Embryonic facial prominence (tissue), 1 donor: ENCODE measurements at regions not wholly inside any gene's neighbourhood (a gene's known extent, or its start where the extent isn't known, plus 50 kb on each side); places are given as distances from the start of the nearest gene placed in this dataset.
A peak's percentile ranks its signal among the peaks of the same experiment; 100 is the strongest.

ENCODE experiments used
- DNase-seq: peaks from one replicate; pipeline ENCODE4 v3.0.0-alpha.2; 2016; ENCODE audit errors: extremely low spot score

DNA sequence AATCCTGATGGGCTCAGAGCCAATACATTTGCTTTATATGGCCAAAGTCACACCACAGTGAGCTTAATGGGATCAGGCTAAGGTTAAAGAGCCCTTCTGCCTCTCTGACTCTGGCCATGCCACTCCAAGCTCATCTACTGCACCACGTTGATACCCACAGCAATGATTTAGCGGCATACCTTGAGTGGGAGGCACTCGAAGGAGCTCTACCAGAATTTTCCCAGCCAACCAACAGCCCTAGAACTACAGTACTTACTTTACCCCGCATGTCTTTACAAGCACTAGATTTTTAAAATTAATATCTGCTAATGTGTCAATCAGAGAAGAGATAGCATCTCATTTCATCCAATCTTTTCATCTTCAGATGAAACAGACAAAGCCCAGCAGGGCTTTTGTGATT, 300.5 kb downstream of the GRIN2B start:
- DNase-seq, result no peak

GRCh38 chr12:13676880-13677279, 304.5 kb downstream of the GRIN2B start:
- DNase-seq, result no peak

DNA sequence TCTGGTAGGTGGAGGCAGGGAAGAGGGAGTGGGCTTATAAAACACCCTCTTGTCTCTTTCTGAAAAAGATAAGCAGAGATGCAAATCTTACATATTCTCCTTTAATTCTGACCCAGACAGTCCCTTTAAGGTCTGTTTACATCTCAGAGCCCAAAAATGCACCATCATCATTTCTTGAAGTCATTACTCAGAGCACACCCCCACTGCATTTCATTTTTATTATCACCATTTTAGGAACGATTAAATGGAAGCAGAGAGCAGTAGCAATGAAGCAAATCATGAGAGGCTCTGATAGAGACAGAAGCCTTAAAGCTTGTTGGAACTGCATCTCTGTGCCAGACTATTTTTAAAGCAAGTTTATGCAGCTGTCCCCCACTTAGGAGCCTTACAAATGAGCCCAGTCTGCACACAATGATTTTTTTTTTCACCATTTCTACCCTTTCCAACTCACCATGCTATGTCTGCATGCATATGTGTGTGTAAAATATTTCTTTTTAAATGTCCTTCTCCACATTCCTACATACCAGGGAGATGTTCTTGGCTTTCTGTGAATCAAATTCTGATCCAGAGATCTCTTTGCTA, 311.0 kb downstream of the GRIN2B start:
- DNase-seq, result no peak

DNA sequence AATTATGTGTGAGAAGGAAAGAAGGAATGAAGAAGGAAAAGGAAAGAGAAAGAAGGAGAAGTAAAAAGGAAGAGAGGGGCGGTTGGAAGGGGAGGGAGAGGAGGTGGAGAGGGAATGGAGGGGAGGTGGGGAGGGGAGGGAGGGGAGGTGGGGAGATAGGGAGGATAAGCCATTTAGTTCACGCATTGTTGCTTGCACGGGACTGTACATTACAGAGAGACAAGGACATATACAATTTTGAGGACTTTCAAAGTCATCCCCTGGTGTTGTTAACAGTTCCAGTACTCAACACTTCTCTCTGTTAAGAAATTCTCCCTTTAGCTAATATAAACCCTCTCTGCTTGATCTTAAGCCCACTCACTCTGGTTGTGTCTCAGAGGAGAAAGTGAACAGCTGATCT, 312.5 kb downstream of the GRIN2B start:
- no peak for DNase-seq

DNA sequence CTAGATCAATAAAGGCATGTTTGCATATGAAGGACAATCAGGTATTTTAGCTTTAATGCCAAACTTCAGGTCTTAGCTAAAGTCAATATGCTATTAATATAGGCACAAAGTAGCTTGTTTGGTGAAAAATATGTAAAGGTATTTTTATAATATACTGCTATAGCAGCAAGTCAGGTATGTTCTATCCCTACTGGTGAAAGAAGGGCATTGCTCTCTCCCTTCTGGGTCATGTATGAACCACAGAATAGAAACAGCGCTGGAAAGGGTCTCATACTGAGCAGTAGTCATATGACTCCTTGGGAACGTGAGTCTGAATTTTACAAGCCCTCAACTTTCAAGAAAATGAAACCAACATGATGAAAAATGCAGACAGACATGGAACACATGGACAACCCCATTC, 314.6 kb downstream of the GRIN2B start:
- no peak for DNase-seq

GRCh38 chr12:13661005-13661887, 320.2 kb downstream of the GRIN2B start:
- peak; percentile 59 for DNase-seq

DNA sequence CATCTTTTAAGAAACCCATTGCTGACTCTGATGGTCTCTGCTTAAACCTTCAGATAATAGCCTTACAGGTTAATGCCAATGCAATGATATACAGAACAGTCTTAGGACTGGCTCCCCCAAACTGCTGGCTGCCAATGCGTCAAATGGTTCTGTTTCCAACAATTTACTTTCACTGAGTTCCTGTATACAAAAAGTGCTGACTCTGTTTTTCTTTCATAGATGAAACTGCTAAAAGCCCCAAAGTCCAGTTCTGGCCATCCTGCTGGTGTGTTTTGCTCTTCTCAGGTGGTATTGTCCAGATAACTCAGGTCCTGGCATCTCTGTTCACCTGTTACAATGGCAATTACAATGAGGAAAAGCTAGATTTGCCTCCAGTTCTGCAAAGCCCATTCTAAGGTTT, 326.9 kb downstream of the GRIN2B start:
- DNase-seq, result no peak

DNA sequence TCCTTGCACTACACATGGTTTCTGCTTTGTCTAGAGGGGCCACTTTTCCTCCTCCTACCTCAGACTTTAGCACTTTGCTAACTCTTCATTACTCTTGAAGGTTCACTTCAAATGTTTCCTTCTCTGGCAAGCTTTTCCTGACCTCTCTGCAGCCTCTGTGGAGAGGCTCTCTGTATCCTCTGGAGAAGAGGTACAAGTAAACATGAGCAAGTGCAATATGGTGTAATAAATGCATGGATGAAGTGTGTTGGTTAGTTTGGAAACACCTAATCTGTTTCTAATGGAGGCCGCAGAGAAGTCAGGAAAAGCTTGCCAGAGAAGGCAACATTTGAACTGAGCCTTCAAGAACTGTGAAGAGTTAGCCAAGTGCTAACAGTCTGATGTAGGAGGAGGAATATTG, 329.3 kb downstream of the GRIN2B start:
- no peak for DNase-seq

GRCh38 chr12:13635709-13636108, 345.7 kb downstream of the GRIN2B start:
- no peak for DNase-seq

GRCh38 chr12:13631873-13632272, 349.5 kb downstream of the GRIN2B start:
- DNase-seq, result no peak

- DNase-seq, result no peak
Observed at GRCh38 chr12:13630354-13630753, 351.0 kb downstream of the GRIN2B start.

- no peak for DNase-seq
Observed at GRCh38 chr12:13628067-13628466, 353.3 kb downstream of the GRIN2B start.

DNA sequence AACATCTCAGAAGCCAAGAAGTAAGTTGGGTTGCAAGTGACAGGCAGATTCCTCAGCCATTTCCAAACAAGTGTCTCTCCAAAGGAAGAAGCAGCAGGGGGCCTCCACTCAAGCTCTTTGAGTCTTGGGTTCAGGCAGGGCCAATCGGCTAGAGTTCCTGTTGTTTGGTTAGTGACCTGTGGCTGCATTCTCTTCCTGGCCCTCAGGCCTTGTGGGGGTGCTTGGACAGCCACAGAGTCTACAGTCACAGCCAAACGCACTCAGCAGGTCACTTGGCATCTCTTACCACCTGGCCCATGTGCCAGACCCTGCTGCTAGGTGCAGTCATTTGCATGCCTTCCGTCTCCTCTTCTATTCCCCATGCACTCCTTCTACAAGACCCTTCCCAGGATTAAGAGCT, 353.9 kb downstream of the GRIN2B start:
- no peak for DNase-seq

- DNase-seq, result no peak
Observed at GRCh38 chr12:13613297-13613696, 368.1 kb downstream of the GRIN2B start.

DNA sequence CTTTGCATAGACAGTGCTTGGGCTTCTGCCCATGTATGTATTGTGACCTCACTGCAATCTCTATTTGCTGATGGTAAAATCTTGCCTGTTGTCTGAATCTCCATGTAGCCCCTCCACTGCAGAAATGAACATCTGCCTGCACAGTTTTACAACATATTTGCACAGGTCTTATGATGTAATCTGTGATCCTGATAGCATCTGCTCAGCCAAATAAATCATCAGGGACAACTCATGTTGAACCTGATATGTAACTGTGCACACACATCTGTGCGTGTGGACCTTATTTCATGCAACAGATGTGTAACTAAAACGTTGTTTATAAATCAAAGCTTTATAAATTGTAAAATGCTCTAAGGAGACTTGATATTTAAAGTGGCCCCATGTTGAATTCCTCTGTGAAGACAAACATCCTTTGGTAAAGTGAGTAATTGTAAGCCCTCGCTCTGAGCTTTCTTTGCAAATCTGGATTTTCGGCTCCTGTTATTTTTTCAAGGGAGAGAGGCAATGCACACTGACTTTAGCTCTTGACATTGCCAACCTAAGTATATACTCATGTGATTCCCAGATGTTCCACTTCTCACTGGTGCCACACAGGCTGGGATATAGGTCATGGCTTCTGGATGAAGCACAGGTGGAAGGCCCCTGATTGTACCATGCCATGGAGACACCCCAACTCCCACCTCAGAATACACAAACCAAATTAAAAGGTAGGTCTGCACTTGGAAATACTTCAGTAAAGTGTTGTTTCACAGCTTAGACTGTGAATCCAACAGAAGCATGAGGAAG, 371.3 kb downstream of the GRIN2B start:
- DNase-seq, result no peak

- no peak for DNase-seq
Observed at GRCh38 chr12:13606290-13606689, 375.1 kb downstream of the GRIN2B start.

GRCh38 chr12:13603953-13604352, 377.4 kb downstream of the GRIN2B start:
- no peak for DNase-seq

- no peak for DNase-seq
Observed at GRCh38 chr12:13602172-13602571, 379.2 kb downstream of the GRIN2B start.

DNA sequence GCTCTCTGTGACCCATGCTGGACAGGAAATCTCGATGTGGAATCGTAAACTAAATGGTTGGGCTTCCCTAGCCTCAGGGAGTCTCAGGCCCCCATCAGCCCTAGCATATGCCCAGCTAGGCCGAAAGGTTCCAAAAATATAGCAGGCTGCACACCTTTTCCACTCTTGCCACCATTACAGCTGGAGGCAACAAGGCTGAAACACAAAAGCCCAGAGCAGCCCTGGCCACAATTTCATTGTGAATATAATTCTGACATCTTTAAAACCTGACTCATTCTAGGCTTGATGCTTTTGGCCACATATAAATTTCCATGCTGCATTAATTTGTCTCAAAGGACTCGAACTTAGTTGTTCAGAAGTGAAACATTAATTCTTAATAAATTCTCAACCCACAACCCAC, 382.2 kb downstream of the GRIN2B start:
- no peak for DNase-seq

DNA sequence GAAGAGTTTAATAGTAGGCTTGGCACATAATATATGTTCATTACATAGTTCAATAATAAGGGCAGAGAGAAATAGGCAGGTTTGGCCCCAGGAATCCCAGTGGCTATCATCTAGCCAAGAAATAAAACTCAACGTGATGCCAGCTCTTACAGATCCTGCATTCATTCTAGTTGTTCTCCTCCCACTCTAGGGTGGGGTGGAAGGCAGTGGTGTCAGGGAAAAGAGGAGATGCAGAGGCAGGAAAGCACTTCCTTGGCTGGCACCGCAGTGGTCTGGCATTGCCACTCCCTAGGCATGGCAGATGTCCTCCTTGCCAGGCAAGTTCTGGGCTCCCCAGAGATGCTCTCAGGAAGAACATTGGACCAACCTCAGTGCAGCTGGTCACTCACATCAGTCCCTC, 383.6 kb downstream of the GRIN2B start:
- DNase-seq, result no peak

DNA sequence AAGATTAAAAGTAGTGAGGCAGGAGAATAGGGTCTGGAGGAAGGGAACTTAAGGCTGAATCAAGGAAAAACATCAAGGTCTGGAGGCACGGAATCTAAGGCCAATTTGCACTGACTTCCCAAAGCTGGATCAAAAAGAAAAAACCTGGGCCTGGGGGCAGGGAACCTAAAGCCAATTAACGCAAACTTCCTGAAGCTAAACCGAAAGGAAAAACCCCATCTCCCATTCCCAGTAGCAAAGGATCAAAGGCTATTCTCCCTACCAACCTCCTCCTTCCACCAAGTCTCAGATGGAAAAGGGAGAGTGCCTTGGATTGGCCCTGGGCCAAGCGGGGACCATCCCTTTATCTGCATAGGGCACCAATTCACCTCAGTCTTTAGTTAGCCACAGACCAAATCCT, 384.2 kb downstream of the GRIN2B start:
- no peak for DNase-seq

- DNase-seq, result no peak
Observed at GRCh38 chr12:13596714-13597113, 384.7 kb downstream of the GRIN2B start.
